ENCODE measurements at regions not wholly inside any gene's neighbourhood (a gene's known extent, or its start where the extent isn't known, plus 50 kb on each side); places are given as distances from the start of the nearest gene placed in this dataset.

GRCh38 chr20:50291254-50292078 is 100.8 kb downstream of the CEBPB start:
- Histone ChIP-seq H3K36me3 (ENCODE audit: low read depth) (no peaks in the 10 kb centered on the region), H3K27me3 (ENCODE audit: insufficient read depth, low read depth) (no peaks in the 10 kb centered on the region), H4K20me1 (ENCODE audit: insufficient read depth) (no peaks in the 10 kb centered on the region), H3K27ac (peak overlapping the region; percentile 86), H3K4me3 (no peak overlapping the region), H2AFZ (no peak overlapping the region), H3K79me2 (ENCODE audit: low read depth) (no peaks in the 10 kb centered on the region), H3F3A (ENCODE audit: insufficient read depth, low read depth) (peaks cover 57% of the 10 kb centered on the region), H3K4me2 (peak overlapping the region; percentile 57), H3K9me3 (ENCODE audit: insufficient read depth, low read depth) (no peaks in the 10 kb centered on the region), H3K4me1 (replicated peaks; ENCODE audit: insufficient read depth) (peaks cover 53% of the 10 kb centered on the region), H3K9me2 (ENCODE audit: insufficient read depth) (no peaks in the 10 kb centered on the region)
- BruUV-seq (replicated peaks) = no TSS peak
- TF ChIP-seq EZH2 (IDR thresholded peaks at IDR 0.05; ENCODE audit: low read depth) (no peak), CTCF (conservative IDR thresholded peaks at IDR 0.05) (no peak)
- CTCF ChIA-PET = no interaction called here
- POLR2A ChIA-PET (ENCODE audit: unreplicated experiment) = interaction anchor here (0.6 kb wide), 1 partner anchor 96 kb away, joined by 5 read pairs; no protein-coding TSS in a partner anchor
- intact Hi-C loops (cut with micrococcal nuclease; ENCODE audit: unreplicated experiment) = loop anchor here (1.0 to 2.0 kb wide), 2 partner anchors 7 to 17 kb away; no protein-coding TSS in a partner anchor
- DNase-seq = no peak

- peaks cover 46% of the 10 kb centered on the region for H3K4me1 ChIP-seq (replicated peaks; ENCODE audit: insufficient read depth)
- H3K36me3 ChIP-seq (ENCODE audit: low read depth) = no peaks in the 10 kb centered on the region
- H3K27me3 ChIP-seq (ENCODE audit: insufficient read depth, low read depth) = no peaks in the 10 kb centered on the region
- CTCF ChIA-PET = interaction anchor here (0.7 kb wide), 1 partner anchor 367 kb away, joined by 3 read pairs; no protein-coding TSS in a partner anchor
- POLR2A ChIA-PET (ENCODE audit: unreplicated experiment) = interaction anchor here (1.0 kb wide), 1 partner anchor 28 kb away, joined by 5 read pairs; no protein-coding TSS in a partner anchor
- intact Hi-C loops (cut with micrococcal nuclease; ENCODE audit: unreplicated experiment) = loop anchor here (1.0 to 2.0 kb wide), 2 partner anchors 8 to 17 kb away; no protein-coding TSS in a partner anchor
- H3K9me3 ChIP-seq (ENCODE audit: insufficient read depth, low read depth) = no peaks in the 10 kb centered on the region
- no peaks in the 10 kb centered on the region for H4K20me1 ChIP-seq (ENCODE audit: insufficient read depth)
- BruUV-seq (replicated peaks) = TSS peak; percentile 97
- peaks cover 57% of the 10 kb centered on the region for H3F3A ChIP-seq (ENCODE audit: insufficient read depth, low read depth)
- H3K79me2 ChIP-seq (ENCODE audit: low read depth) = no peaks in the 10 kb centered on the region
- no peaks in the 10 kb centered on the region for H3K9me2 ChIP-seq (ENCODE audit: insufficient read depth)
- no peak for DNase-seq
- peak overlapping the region; percentile 57 for H3K4me2 ChIP-seq
- H2AFZ ChIP-seq = peak overlapping the region; percentile 19; the same call in 1 of the 2 replicates
- peak overlapping the region; percentile 86 for H3K27ac ChIP-seq
- no peak overlapping the region; the same call in 1 of the 2 replicates for H3K4me3 ChIP-seq
- TF ChIP-seq EZH2 (IDR thresholded peaks at IDR 0.05; ENCODE audit: low read depth) (no peak), CTCF (conservative IDR thresholded peaks at IDR 0.05) (no peak)
Observed at GRCh38 chr20:50292079-50292590, 101.5 kb downstream of the CEBPB start.

GRCh38 chr20:50292591-50293283 is 102.1 kb downstream of the CEBPB start:
- H2AFZ ChIP-seq = peak overlapping the region; percentile 19; the same call in 1 of the 2 replicates
- CTCF ChIA-PET = interaction anchor here (0.5 to 0.7 kb wide), 2 partner anchors 106 to 366 kb away, joined by 3 to 11 read pairs; no protein-coding TSS in a partner anchor

More at GRCh38 chr20:50292591-50293283, 102.1 kb downstream of the CEBPB start:
- POLR2A ChIA-PET (ENCODE audit: unreplicated experiment) = interaction anchor here (0.5 to 1.0 kb wide), 3 partner anchors 25 to 121 kb away, joined by 3 to 5 read pairs (median 3); no protein-coding TSS in a partner anchor
- Histone ChIP-seq H3K9me2 (ENCODE audit: insufficient read depth) (no peaks in the 10 kb centered on the region), H3K79me2 (ENCODE audit: low read depth) (no peaks in the 10 kb centered on the region), H3K36me3 (ENCODE audit: low read depth) (no peaks in the 10 kb centered on the region), H3K4me3 (no peak overlapping the region; the same call in 1 of the 2 replicates), H3K27ac (peak overlapping the region; percentile 86), H3K4me2 (peak overlapping the region; percentile 57), H3K9me3 (ENCODE audit: insufficient read depth, low read depth) (no peaks in the 10 kb centered on the region), H3F3A (ENCODE audit: insufficient read depth, low read depth) (peaks cover 63% of the 10 kb centered on the region), H4K20me1 (ENCODE audit: insufficient read depth) (no peaks in the 10 kb centered on the region), H3K4me1 (replicated peaks; ENCODE audit: insufficient read depth) (peaks cover 46% of the 10 kb centered on the region), H3K27me3 (ENCODE audit: insufficient read depth, low read depth) (no peaks in the 10 kb centered on the region)
- peak; percentile 86 to 92 for DNase-seq
- no TSS peak for BruUV-seq (replicated peaks)
- no peak for TF ChIP-seq CTCF (conservative IDR thresholded peaks at IDR 0.05)
- TF ChIP-seq EZH2 (IDR thresholded peaks at IDR 0.05; ENCODE audit: low read depth) = no peak
- intact Hi-C loops (cut with micrococcal nuclease; ENCODE audit: unreplicated experiment) = loop anchor here (1.0 to 2.0 kb wide), 2 partner anchors 8 to 16 kb away; no protein-coding TSS in a partner anchor

All from PC-9 (cell line).